IMR-90 (cell line): ENCODE measurements at regions not wholly inside any gene's neighbourhood (a gene's known extent, or its start where the extent isn't known, plus 50 kb on each side); places are given as distances from the start of the nearest gene placed in this dataset.

Experiments used
- ATAC-seq: fragments of 200-7000 bp; cut with Tn5 transposase; 2 replicates; pipeline ENCODE4 v1.9.1; 2020; ENCODE audit warnings: low read depth, mild to moderate bottlenecking, moderate library complexity
- BruUV-seq: library from RNA; stranded (reverse); fragments of 400-500 nt; replicated peaks from 2 replicates; lab custom pipeline; 2021; lab: Mats Ljungman, UMichigan
- CTCF ChIA-PET: fragments of 300-600 bp; formaldehyde crosslinking; extraction: SDS; loops from one replicate; lab custom pipeline; 2021; ENCODE audit warnings: antibody characterized with exemption; lab: Yijun Ruan, JAX
- POLR2A ChIA-PET: fragments of 300-600 bp; sonication (Branson Sonifier 250); formaldehyde crosslinking; loops from one replicate; lab custom pipeline; 2022; ENCODE audit warnings: antibody characterized with exemption; ENCODE audit not compliant: unreplicated experiment; lab: Charles Lee
- DNase-seq: peaks from one replicate; pipeline ENCODE4 v3.0.0; 2013
- H2AFZ ChIP-seq: replicated peaks from 2 replicates; pipeline ENCODE3; 2013; ENCODE audit warnings: low read length, mild to moderate bottlenecking; ENCODE audit not compliant: poor library complexity
- H2AK5ac ChIP-seq: 2 replicates; pipeline ENCODE4 v1.6.1; 2013; ENCODE audit warnings: low read depth, low read length, inconsistent platforms
- H2AK9ac ChIP-seq: replicated peaks from 2 replicates; pipeline ENCODE3; 2013; ENCODE audit warnings: mild to moderate bottlenecking, low read depth, low read length, moderate library complexity; ENCODE audit not compliant: poor library complexity
- H2BK120ac ChIP-seq: 2 replicates; pipeline ENCODE4 v1.6.1; 2013; ENCODE audit warnings: low read depth, low read length, inconsistent platforms
- H2BK15ac ChIP-seq: 3 replicates; pipeline ENCODE4 v1.6.1; 2013; ENCODE audit warnings: low read depth, low read length, inconsistent platforms
- H2BK20ac ChIP-seq: 2 replicates; pipeline ENCODE4 v1.6.1; 2013; ENCODE audit warnings: low read depth, mild to moderate bottlenecking, inconsistent platforms, low read length, moderate library complexity
- H2BK5ac ChIP-seq: 2 replicates; pipeline ENCODE4 v1.6.1; 2013; ENCODE audit warnings: mild to moderate bottlenecking, low read depth, low read length, inconsistent platforms; ENCODE audit not compliant: poor library complexity, severe bottlenecking
- H3K14ac ChIP-seq: replicated peaks from 2 replicates; pipeline ENCODE4 v1.6.1; 2013; ENCODE audit warnings: low read depth, low read length, inconsistent platforms
- H3K18ac ChIP-seq: 2 replicates; pipeline ENCODE4 v1.6.1; 2013; ENCODE audit warnings: low read depth, low read length, control low read depth
- H3K23ac ChIP-seq: 2 replicates; pipeline ENCODE4 v1.6.1; 2013; ENCODE audit warnings: low read depth, low read length, inconsistent platforms
- H3K27ac ChIP-seq: 2 replicates; pipeline ENCODE4 v1.5.1; 2013; ENCODE audit warnings: mild to moderate bottlenecking, control low read depth, low read length; ENCODE audit not compliant: insufficient read depth
- H3K27me3 ChIP-seq: 2 replicates; pipeline ENCODE4 v1.6.1; 2013; ENCODE audit warnings: low read length; ENCODE audit not compliant: control insufficient read depth, insufficient read depth
- H3K36me3 ChIP-seq: 2 replicates; pipeline ENCODE4 v1.6.1; 2013; ENCODE audit warnings: low read length, mixed read lengths; ENCODE audit not compliant: control insufficient read depth, insufficient read depth
- H3K4ac ChIP-seq: 2 replicates; pipeline ENCODE4 v1.6.1; 2013; ENCODE audit warnings: low read depth, low read length, inconsistent platforms
- H3K4me1 ChIP-seq: 2 replicates; pipeline ENCODE4 v1.6.1; 2013; ENCODE audit warnings: low read length, mixed read lengths; ENCODE audit not compliant: control insufficient read depth, insufficient read depth
- H3K4me2 ChIP-seq: 2 replicates; pipeline ENCODE4 v1.6.1; 2013; ENCODE audit warnings: low read depth, mild to moderate bottlenecking, control low read depth, low read length, moderate library complexity
- H3K4me3 ChIP-seq: 2 replicates; pipeline ENCODE4 v1.5.1; 2013; ENCODE audit warnings: low read depth, mild to moderate bottlenecking, control low read depth, low read length, moderate library complexity; ENCODE audit not compliant: insufficient read depth
- H3K56ac ChIP-seq: 2 replicates; pipeline ENCODE4 v1.6.1; 2013; ENCODE audit warnings: low read length, inconsistent platforms; ENCODE audit not compliant: insufficient read depth; ENCODE audit errors: extremely low read depth
- H3K79me1 ChIP-seq, 2 experiments: 2 replicates each; pipeline ENCODE4 v1.6.1; 2013; ENCODE audit warnings: low read length in 2 of 2, inconsistent platforms in 1 of 2, low read depth in 1 of 2
- H3K9ac ChIP-seq: 2 replicates; pipeline ENCODE4 v1.6.1; 2013; ENCODE audit warnings: low read depth, low read length, control low read depth
- H3K9me1 ChIP-seq: 2 replicates; pipeline ENCODE4 v1.6.1; 2013; ENCODE audit warnings: low read length, inconsistent platforms; ENCODE audit not compliant: insufficient read depth
- H3K9me3 ChIP-seq: 2 replicates; pipeline ENCODE4 v1.6.1; 2013; ENCODE audit warnings: low read length; ENCODE audit not compliant: control insufficient read depth, insufficient read depth
- H4K20me1 ChIP-seq: 2 replicates; pipeline ENCODE4 v1.6.1; 2013; ENCODE audit warnings: low read length, inconsistent platforms; ENCODE audit not compliant: insufficient read depth
- H4K5ac ChIP-seq: 2 replicates; pipeline ENCODE4 v1.6.1; 2013; ENCODE audit warnings: mild to moderate bottlenecking, low read depth, low read length, control low read depth
- H4K8ac ChIP-seq, 2 experiments: 2 replicates each; pipeline ENCODE4 v1.6.1; 2013; ENCODE audit warnings: low read depth in 2 of 2, low read length in 2 of 2, control low read depth in 1 of 2, inconsistent platforms in 1 of 2
- H4K91ac ChIP-seq: 2 replicates; pipeline ENCODE4 v1.6.1; 2013; ENCODE audit warnings: low read depth, low read length, inconsistent platforms; ENCODE audit not compliant: insufficient read depth
- CEBPB ChIP-seq: IDR thresholded peaks from 2 replicates; pipeline ENCODE4 v1.6.1; 2012; ENCODE audit warnings: low read depth, low read length, improper control_type of control experiment
- CHD1 ChIP-seq: IDR thresholded peaks from 2 replicates; pipeline ENCODE4 v1.6.1; 2012; ENCODE audit warnings: low read depth, low read length, improper control_type of control experiment
- FOS ChIP-seq: fragments of 150-350 bp; IDR thresholded peaks from 2 replicates; pipeline ENCODE4 v1.6.1; 2016; ENCODE audit warnings: low read depth, low read length
- MAFK ChIP-seq: IDR thresholded peaks from 2 replicates; pipeline ENCODE4 v1.6.1; 2012; ENCODE audit warnings: low read depth, low read length, improper control_type of control experiment
- MAZ ChIP-seq: IDR thresholded peaks from 2 replicates; pipeline ENCODE4 v1.6.1; 2012; ENCODE audit warnings: low read depth, mild to moderate bottlenecking, low read length, improper control_type of control experiment, moderate library complexity, borderline replicate concordance
- MXI1 ChIP-seq: IDR thresholded peaks from 2 replicates; pipeline ENCODE4 v1.6.1; 2012; ENCODE audit warnings: low read depth, mild to moderate bottlenecking, low read length, moderate library complexity, borderline replicate concordance
- NFE2L2 ChIP-seq: fragments of 150-350 bp; IDR thresholded peaks from 2 replicates; pipeline ENCODE4 v1.6.1; 2016; ENCODE audit warnings: low read depth, mild to moderate bottlenecking, low read length
- POLR2A ChIP-seq: IDR thresholded peaks from 2 replicates; pipeline ENCODE4 v1.6.1; 2012; ENCODE audit warnings: mild to moderate bottlenecking, low read depth, low read length
- RAD21 ChIP-seq: IDR thresholded peaks from 2 replicates; pipeline ENCODE4 v1.6.1; 2012; ENCODE audit warnings: low read length, improper control_type of control experiment
- RCOR1 ChIP-seq: IDR thresholded peaks from 2 replicates; pipeline ENCODE4 v1.6.1; 2012; ENCODE audit warnings: mild to moderate bottlenecking, low read length, improper control_type of control experiment; ENCODE audit not compliant: insufficient replicate concordance
- RFX5 ChIP-seq: IDR thresholded peaks from 2 replicates; pipeline ENCODE4 v1.8.0; 2012; ENCODE audit warnings: low read depth, mild to moderate bottlenecking, low read length, moderate library complexity
- SMC3 ChIP-seq: fragments of 150-350 bp; IDR thresholded peaks from 2 replicates; pipeline ENCODE4 v1.6.1; 2016; ENCODE audit warnings: low read depth, mild to moderate bottlenecking, antibody characterized with exemption, low read length, moderate library complexity
- WGBS, 2 experiments: methylation state at CpG; one replicate each; pipeline versions ENCODE4 v1.1.5 to v1.1.7; 2013; ENCODE audit warnings: missing lambda C conversion rate in 2 of 2; ENCODE audit not compliant: insufficient read length in 1 of 2; ENCODE audit errors: extremely low coverage in 2 of 2; 5-methylcytosine and 5-hydroxymethylcytosine counted together
- dilution Hi-C: fragments of 300-500 bp; cut with HindIII; formaldehyde crosslinking; loops from one replicate; pipeline ENCODE4 v1.14.3; 2018; ENCODE audit warnings: low sequenced_read_pairs; ENCODE audit not compliant: unreplicated experiment
- in situ Hi-C: fragments of 300-500 bp; cut with MboI; formaldehyde crosslinking; loops from 3 replicates; pipeline ENCODE4 v1.14.3; 2019; ENCODE audit warnings: low sequenced_read_pairs, inconsistent platforms, mixed read lengths
- intact Hi-C: fragments of 100-400 bp; cut with micrococcal nuclease; formaldehyde crosslinking; loops from 2 replicates; pipeline ENCODE4 v1.10.0; 2022
- TF ChIP-seq, protein P1 (sequence below): fragments of 150-350 bp; IDR thresholded peaks from 2 replicates; pipeline ENCODE4 v1.6.1; 2016; ENCODE audit warnings: low read depth, mild to moderate bottlenecking, low read length, moderate library complexity, borderline replicate concordance
- TF ChIP-seq, protein P2 (sequence below): fragments of 150-350 bp; IDR thresholded peaks from 2 replicates; pipeline ENCODE4 v1.6.1; 2017; ENCODE audit warnings: mild to moderate bottlenecking, antibody characterized with exemption, low read length, low read depth
- TF ChIP-seq, protein P3 (sequence below): conservative IDR thresholded peaks from 2 replicates; pipeline ENCODE4 v1.5.1; 2012; ENCODE audit warnings: mild to moderate bottlenecking, low read depth, low read length, improper control_type of control experiment

DNA sequence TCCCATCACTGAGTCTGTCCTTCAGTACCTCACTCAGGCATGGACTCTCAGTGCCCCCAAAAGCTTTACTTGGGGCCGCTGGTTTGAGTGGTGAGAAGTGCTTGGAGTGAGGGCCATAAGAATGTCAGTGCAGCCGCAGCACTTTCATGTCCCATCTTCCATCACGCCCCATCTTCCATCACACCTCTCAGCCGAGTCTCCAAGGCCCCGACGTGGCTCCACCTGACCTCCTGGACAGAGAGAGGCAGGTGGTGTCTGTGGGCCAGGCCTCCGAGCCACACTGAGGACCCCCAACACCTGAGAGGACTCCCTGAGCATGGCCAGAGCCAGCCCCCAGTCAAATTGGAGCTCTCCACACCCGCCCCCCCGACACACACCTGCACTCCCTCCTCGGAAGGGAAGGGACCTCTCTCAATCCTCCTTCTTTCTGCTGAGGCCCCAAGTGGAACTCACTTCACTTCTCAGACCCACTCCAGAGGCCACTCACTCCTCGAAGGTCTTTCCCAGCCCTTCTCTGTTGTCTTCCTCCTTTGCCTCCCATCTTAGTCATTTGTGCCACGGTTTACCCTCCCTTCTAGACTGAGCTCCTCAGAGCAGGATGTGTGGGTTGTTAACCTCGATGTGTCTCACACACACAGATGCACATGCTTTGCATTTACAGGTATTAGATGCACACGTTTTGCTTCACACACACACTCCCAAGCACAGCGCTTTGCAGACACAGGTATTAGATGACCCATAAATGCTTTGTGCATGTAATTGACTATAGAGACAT, 65.7 kb upstream of the ATP12A start:
- WGBS, 2 experiments = no CpG with 5 or more reads among the region's 15 CpGs

More for the DNA sequence above, 65.7 kb upstream of the ATP12A start:
- no peaks in the 10 kb centered on the region for H3K4me1 ChIP-seq
- H3K18ac ChIP-seq = no peak overlapping the region
- no peak overlapping the region for H3K4me2 ChIP-seq
- TF ChIP-seq MAZ (no peak), CHD1 (no peak), FOS (no peak), MXI1 (no peak), RCOR1 (no peak), POLR2A (no peak), RFX5 (no peak), SMC3 (no peak), NFE2L2 (no peak), RAD21 (no peak), MAFK (no peak), CEBPB (no peak)
- TF ChIP-seq, protein P1, sequence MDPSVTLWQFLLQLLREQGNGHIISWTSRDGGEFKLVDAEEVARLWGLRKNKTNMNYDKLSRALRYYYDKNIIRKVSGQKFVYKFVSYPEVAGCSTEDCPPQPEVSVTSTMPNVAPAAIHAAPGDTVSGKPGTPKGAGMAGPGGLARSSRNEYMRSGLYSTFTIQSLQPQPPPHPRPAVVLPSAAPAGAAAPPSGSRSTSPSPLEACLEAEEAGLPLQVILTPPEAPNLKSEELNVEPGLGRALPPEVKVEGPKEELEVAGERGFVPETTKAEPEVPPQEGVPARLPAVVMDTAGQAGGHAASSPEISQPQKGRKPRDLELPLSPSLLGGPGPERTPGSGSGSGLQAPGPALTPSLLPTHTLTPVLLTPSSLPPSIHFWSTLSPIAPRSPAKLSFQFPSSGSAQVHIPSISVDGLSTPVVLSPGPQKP = no peak
- TF ChIP-seq, protein P2, sequence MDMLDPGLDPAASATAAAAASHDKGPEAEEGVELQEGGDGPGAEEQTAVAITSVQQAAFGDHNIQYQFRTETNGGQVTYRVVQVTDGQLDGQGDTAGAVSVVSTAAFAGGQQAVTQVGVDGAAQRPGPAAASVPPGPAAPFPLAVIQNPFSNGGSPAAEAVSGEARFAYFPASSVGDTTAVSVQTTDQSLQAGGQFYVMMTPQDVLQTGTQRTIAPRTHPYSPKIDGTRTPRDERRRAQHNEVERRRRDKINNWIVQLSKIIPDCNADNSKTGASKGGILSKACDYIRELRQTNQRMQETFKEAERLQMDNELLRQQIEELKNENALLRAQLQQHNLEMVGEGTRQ = no peak
- TF ChIP-seq, protein P3, sequence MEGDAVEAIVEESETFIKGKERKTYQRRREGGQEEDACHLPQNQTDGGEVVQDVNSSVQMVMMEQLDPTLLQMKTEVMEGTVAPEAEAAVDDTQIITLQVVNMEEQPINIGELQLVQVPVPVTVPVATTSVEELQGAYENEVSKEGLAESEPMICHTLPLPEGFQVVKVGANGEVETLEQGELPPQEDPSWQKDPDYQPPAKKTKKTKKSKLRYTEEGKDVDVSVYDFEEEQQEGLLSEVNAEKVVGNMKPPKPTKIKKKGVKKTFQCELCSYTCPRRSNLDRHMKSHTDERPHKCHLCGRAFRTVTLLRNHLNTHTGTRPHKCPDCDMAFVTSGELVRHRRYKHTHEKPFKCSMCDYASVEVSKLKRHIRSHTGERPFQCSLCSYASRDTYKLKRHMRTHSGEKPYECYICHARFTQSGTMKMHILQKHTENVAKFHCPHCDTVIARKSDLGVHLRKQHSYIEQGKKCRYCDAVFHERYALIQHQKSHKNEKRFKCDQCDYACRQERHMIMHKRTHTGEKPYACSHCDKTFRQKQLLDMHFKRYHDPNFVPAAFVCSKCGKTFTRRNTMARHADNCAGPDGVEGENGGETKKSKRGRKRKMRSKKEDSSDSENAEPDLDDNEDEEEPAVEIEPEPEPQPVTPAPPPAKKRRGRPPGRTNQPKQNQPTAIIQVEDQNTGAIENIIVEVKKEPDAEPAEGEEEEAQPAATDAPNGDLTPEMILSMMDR = no peak
- no peak overlapping the region for H2BK120ac ChIP-seq
- no peaks in the 10 kb centered on the region for H3K9me1 ChIP-seq
- H4K20me1 ChIP-seq = no peaks in the 10 kb centered on the region
- CTCF ChIA-PET = no interaction called here
- no peak overlapping the region for H4K5ac ChIP-seq
- no peak overlapping the region for H3K27ac ChIP-seq
- no peak overlapping the region for H2AK9ac ChIP-seq
- no peak overlapping the region for H2BK15ac ChIP-seq
- no peak overlapping the region for H3K4ac ChIP-seq
- no peak overlapping the region for H4K91ac ChIP-seq
- BruUV-seq = no TSS peak
- no peak for ATAC-seq
- H3K27me3 ChIP-seq = peaks cover 2% of the 10 kb centered on the region; the same call in 1 of the 2 replicates
- dilution Hi-C loops = no loop called here
- no peak overlapping the region for H2AFZ ChIP-seq
- DNase-seq = no peak
- H3K56ac ChIP-seq = no peak overlapping the region
- POLR2A ChIA-PET = no interaction called here
- H3K36me3 ChIP-seq = no peaks in the 10 kb centered on the region
- no peak overlapping the region for H2BK20ac ChIP-seq
- in situ Hi-C loops = no loop called here
- H3K79me1 ChIP-seq = no peaks in the 10 kb centered on the region
- H3K23ac ChIP-seq = no peak overlapping the region
- no peak overlapping the region for H3K14ac ChIP-seq
- no peak overlapping the region for H4K8ac ChIP-seq
- no peak overlapping the region for H3K9ac ChIP-seq
- no peak overlapping the region for H2BK5ac ChIP-seq
- H3K9me3 ChIP-seq = no peaks in the 10 kb centered on the region; the same call in 1 of the 2 replicates
- no peak overlapping the region for H3K4me3 ChIP-seq
- H2AK5ac ChIP-seq = no peak overlapping the region
- intact Hi-C loops = no loop called here
